ENCODE measurements at regions not wholly inside any gene's neighbourhood (a gene's known extent, or its start where the extent isn't known, plus 50 kb on each side); places are given as distances from the start of the nearest gene placed in this dataset.
"Not testable (repeated sequence)": the region's sequence is repeated elsewhere in the genome, so short reads cannot be mapped to it uniquely, and the experiment has no call there.

DNA sequence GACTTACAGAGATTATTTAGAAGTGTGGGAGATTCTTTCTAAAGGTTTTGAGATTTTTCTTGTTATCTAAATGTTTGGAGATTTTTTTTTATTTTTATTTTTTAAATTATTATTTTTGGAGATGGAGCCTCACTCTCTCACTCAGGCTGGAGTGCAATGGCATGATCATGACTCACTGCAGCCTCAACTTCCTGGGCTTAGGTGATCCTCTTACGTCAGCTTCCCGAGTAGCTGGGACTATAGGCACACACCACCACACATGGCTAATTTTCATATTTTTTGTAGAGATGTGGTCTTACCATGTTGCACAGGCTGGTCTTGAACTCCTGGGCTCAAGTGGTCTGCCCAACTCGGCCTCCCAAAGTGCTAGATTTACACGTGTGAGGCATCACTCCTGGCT is 694.5 kb downstream of the TLE1 start:
- ATAC-seq (no peak), DNase-seq (ENCODE audit: low spot score in 2 of 2) (no peak)
- Mint-ChIP-seq H3K27ac (no peak overlapping the region), H3K4me3 (no peak overlapping the region), H3K4me1 (no peaks in the 10 kb centered on the region), H3K36me3 (no peaks in the 10 kb centered on the region), H3K9me3 (peaks cover 6% of the 10 kb centered on the region)

DNA sequence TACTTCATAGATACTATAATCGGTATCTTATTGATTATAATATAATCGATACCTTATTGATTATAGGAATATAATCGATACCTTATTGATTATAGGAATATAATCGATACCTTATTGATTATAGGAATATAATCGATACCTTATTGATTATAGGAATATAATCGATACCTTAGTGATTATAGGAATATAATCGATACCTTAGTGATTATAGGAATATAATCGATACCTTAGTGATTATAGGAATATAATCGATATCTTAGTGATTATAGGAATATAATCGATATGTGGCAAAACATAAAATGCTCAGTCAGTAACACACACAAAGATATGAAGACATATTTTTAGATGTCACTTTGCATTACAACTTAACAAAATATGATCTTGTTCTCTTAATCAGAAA is 703.8 kb downstream of the TLE1 start:
- H3K27ac Mint-ChIP-seq; DNase-seq (ENCODE audit: low spot score in 2 of 2); H3K4me3 Mint-ChIP-seq; H3K4me1 Mint-ChIP-seq; H3K36me3 Mint-ChIP-seq; ATAC-seq: not testable (repeated sequence)
- H3K9me3 Mint-ChIP-seq, result peaks cover 16% of the 10 kb centered on the region

DNA sequence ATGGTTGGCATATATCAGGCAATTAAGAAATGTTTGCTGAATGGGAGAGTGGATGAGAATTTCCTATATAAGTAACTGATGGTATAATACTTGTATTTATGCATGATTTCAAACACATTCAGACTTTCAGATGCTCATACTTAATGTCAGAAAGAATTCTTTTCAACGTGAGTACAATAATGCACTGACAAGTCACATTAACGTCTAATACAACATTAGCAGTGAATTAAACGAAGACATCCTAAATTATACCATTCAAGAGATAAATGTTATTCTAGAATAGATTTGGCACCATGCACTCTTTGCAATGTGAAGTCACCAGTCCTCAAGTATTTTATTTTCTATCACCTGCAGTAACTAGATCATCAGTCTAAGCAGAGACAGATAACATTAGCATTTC is 712.9 kb downstream of the TLE1 start:
- peaks cover 35% of the 10 kb centered on the region for H3K9me3 Mint-ChIP-seq
- no peaks in the 10 kb centered on the region for H3K4me1 Mint-ChIP-seq
- DNase-seq (ENCODE audit: low spot score in 2 of 2) (no peak), ATAC-seq (no peak)
- H3K27ac Mint-ChIP-seq, result no peak overlapping the region
- H3K4me3 Mint-ChIP-seq, result no peak overlapping the region
- no peaks in the 10 kb centered on the region for H3K36me3 Mint-ChIP-seq

DNA sequence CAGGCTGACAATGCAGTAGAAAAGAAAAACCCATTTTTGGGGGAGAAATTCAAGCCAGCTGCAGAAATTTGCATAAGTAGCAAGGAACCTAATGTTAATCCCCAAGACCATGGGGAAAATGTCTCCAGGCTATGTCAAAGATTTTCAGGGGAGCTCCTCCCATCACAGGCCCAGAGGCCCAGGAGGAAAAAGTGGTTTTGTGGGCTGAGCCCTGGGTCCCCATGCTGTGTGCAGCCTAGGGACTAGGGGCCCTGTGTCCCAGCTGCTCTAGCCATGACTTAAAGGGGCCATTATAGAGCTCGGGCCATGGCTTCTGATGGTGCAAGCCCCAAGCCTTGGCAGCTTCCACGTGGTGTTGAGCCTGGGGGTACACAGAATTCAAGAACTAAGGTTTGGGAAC is 719.0 kb downstream of the TLE1 start:
- H3K9me3 Mint-ChIP-seq, result peaks cover 22% of the 10 kb centered on the region
- not testable (repeated sequence) for DNase-seq (ENCODE audit: low spot score in 2 of 2); ATAC-seq; H3K36me3 Mint-ChIP-seq; H3K4me1 Mint-ChIP-seq; H3K27ac Mint-ChIP-seq; H3K4me3 Mint-ChIP-seq

DNA sequence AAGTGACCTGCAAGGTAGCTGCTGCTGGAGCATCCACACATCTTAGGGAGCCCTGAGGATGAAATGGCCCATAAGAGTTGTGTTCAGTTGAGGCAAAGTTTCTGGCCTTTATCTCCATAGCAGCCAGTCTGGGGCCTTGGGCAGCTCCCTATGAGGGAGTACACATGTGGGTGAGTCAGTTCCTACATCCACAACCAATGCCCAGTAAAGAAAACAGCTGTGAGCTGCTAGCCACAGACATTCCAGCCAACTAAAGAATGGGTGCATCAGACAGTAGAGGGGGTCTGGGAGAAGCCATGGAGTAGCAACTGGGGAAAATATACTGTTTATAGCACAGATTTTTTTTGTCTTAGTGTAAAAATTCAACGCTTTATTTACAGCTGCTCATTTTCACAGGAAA is 720.7 kb downstream of the TLE1 start:
- H3K36me3 Mint-ChIP-seq, result no peaks in the 10 kb centered on the region
- ATAC-seq, result no peak
- H3K9me3 Mint-ChIP-seq, result peaks cover 16% of the 10 kb centered on the region
- DNase-seq (ENCODE audit: low spot score in 2 of 2), result no peak
- H3K4me1 Mint-ChIP-seq, result no peaks in the 10 kb centered on the region
- no peak overlapping the region for H3K4me3 Mint-ChIP-seq
- no peak overlapping the region for H3K27ac Mint-ChIP-seq

DNA sequence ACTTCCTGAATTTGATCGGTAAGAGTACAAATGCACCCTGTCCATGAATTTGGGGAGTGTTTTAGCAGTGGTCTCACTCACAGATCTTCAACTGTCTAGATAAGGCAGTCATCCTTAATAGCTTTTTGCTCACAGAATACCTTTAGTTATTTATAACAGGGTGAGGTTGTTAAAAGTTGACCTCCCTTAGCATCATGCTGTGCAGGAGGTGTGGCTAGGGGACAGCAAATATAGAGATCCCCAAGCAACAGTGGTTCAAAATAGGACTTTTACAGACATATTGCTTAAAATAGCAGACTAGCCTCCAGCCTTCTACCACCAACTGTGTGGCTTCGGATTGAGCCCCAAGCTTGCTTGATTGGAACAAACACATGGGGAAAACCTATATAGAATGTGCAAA is 724.4 kb downstream of the TLE1 start:
- ATAC-seq, result no peak
- Mint-ChIP-seq H3K4me1 (no peaks in the 10 kb centered on the region), H3K36me3 (no peaks in the 10 kb centered on the region), H3K9me3 (peaks cover 15% of the 10 kb centered on the region), H3K4me3 (no peak overlapping the region), H3K27ac (no peak overlapping the region)
- no peak for DNase-seq (ENCODE audit: low spot score in 2 of 2)

DNA sequence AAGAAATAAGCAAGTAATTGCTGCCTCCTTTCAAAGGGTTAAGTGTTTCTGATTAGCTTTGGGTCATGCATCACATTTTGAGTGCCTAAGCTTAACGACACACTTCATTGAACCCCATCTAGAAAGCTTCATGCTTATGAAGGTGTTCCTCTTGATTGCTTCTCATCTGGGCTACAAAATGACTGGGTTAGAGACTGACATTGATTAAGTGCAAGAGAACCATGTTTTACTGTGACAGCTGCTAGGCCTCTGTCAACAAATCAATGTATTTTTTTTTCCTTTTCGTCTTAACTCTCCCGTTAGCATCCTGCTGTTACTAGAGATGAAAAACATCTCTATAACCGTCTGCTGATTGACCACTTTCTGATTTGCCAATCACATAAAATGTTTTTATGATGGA is 725.0 kb downstream of the TLE1 start:
- no peak for ATAC-seq
- Mint-ChIP-seq H3K4me1 (no peaks in the 10 kb centered on the region), H3K27ac (no peak overlapping the region), H3K4me3 (no peak overlapping the region), H3K36me3 (no peaks in the 10 kb centered on the region), H3K9me3 (peaks cover 15% of the 10 kb centered on the region)
- DNase-seq (ENCODE audit: low spot score in 2 of 2), result no peak

DNA sequence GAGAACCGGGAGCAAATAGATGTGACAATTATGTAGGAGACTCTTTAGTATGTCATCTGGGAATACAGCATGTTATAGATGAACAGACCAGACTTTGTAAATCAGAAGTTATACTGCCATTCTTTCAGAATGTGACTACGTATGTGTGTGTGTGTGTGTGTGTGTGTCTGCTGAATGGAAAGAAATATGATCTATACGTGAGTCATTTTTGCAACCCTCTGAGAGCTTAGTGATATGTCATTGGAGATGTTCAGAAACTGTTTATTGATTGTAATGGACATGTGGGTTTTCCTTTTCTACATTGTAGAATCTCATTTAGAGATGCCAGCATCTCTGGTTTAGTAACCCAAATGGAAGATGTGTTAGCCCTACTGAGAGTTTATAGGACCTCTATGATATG is 731.5 kb downstream of the TLE1 start:
- Mint-ChIP-seq H3K27ac (no peak overlapping the region), H3K4me1 (no peaks in the 10 kb centered on the region), H3K36me3 (no peaks in the 10 kb centered on the region), H3K9me3 (peaks cover 13% of the 10 kb centered on the region), H3K4me3 (no peak overlapping the region)
- DNase-seq (ENCODE audit: low spot score in 2 of 2) (no peak), ATAC-seq (no peak)

DNA sequence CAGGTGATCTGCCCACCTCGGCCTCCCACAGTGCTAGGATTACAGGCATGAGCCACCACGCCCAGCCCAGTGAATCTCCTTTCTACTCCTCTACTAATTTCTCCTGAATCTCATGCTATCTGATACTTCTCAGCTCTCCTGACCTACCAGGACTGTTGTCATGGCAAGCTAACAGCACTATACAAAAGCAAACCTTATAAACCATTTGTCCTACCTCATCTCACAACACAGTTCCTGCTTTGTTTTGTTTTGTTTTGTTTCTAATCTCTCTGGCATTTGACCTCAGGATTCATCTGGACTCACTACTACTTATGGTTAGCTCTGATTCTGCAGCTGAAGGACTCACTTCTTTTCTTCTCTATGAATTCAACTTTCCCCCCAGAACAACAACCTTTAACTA is 734.8 kb downstream of the TLE1 start:
- H3K27ac Mint-ChIP-seq, result no peak overlapping the region
- DNase-seq (ENCODE audit: low spot score in 2 of 2), result no peak
- peaks cover 9% of the 10 kb centered on the region for H3K9me3 Mint-ChIP-seq
- H3K36me3 Mint-ChIP-seq, result no peaks in the 10 kb centered on the region
- H3K4me1 Mint-ChIP-seq, result no peaks in the 10 kb centered on the region
- ATAC-seq, result no peak
- H3K4me3 Mint-ChIP-seq, result no peak overlapping the region

DNA sequence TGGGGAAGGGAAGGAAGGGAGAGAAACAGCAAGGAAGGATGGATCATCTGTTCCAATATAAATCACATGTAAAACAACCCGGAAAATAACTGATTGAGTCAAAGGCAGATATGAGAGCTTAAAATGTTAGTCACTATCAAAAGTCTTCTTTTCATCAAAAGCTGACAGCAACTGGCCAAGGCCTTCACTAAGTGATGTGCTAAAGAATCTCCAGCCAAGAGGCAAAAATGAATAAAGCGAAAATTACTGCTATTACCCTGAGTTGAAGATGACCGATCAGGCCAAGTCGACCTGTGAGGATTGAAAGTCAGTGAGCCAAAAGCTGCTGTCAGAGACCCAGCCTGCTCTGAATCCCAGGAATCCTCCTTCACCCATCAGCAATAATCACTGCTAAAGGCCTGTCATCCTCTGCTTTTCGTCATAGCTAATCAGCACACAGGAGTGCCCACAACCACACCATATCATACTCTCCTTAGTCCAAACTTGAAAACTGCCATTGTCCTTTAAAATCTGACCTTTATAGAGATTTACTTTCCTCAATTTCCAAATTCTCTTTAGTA is 736.9 kb downstream of the TLE1 start:
- Mint-ChIP-seq H3K27ac (no peak overlapping the region), H3K9me3 (peaks cover 7% of the 10 kb centered on the region)

DNA sequence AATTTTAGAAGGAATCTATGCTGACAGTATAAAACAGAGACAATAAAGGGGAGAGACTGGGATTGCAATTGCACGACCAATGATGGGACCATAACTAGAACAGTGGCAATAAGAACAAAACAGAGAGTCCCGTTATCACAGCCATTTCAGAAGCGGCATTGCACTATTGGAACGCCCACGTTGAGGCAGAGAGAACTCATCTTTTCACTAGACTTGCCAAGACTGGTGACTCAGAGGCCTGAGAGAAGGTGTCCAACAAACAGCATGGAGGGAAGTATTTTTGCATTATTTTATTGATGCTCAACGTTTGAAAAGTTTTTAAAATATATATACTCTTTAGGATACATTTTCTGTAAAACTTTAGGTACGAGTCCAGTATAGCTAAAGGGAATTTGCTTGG is 737.7 kb downstream of the TLE1 start:
- Mint-ChIP-seq H3K36me3 (no peaks in the 10 kb centered on the region), H3K4me3 (no peak overlapping the region), H3K4me1 (no peaks in the 10 kb centered on the region), H3K27ac (no peak overlapping the region), H3K9me3 (peaks cover 7% of the 10 kb centered on the region)
- ATAC-seq (no peak), DNase-seq (ENCODE audit: low spot score in 2 of 2) (no peak)

More for the DNA sequence above, 736.9 kb downstream of the TLE1 start:
- no peak overlapping the region for H3K4me3 Mint-ChIP-seq
- no peaks in the 10 kb centered on the region for H3K36me3 Mint-ChIP-seq
- no peak for DNase-seq (ENCODE audit: low spot score in 2 of 2)
- no peaks in the 10 kb centered on the region for H3K4me1 Mint-ChIP-seq
- no peak for ATAC-seq

DNA sequence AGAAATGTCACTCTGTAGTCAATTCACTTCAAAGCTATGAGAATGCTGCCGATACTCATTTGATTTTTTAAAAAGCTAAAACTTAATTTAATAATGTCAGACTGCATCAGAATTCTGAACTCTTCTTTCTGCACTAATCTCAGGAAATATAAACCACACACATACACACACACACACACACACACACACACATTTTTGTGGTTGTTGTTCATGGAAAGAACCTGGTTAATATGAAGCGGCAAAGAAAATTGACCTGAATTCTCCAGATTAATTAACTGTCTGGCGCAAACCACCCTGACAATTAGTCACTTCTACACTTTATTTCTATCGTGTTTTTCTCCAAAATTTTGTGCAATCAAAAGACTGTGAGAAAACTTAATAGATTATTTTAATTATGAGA is 740.5 kb downstream of the TLE1 start:
- H3K9me3 Mint-ChIP-seq, result no peaks in the 10 kb centered on the region
- no peak for ATAC-seq
- no peaks in the 10 kb centered on the region for H3K4me1 Mint-ChIP-seq
- H3K4me3 Mint-ChIP-seq, result no peak overlapping the region
- H3K27ac Mint-ChIP-seq, result no peak overlapping the region
- DNase-seq (ENCODE audit: low spot score in 2 of 2), result no peak
- no peaks in the 10 kb centered on the region for H3K36me3 Mint-ChIP-seq

DNA sequence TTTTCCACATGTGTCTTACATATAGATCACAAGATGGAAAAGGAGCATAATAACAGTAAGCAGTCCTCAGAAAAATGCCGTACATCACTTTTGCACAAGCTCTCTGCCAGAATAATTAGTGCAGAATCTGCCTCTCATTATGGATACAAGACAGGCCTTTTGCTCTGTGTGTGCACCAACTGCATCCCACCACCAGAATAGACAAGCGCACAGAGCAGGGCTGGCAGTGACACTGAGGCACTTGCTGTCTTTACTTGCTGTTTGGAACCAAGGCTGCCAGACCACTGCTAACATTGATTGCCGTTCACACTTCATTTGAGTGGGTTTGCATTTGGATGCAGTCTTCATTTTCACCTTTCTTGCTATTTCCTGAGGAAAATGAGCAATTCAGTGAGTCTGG is 741.3 kb downstream of the TLE1 start:
- no peak for ATAC-seq
- H3K27ac Mint-ChIP-seq, result no peak overlapping the region
- no peaks in the 10 kb centered on the region for H3K9me3 Mint-ChIP-seq

DNA sequence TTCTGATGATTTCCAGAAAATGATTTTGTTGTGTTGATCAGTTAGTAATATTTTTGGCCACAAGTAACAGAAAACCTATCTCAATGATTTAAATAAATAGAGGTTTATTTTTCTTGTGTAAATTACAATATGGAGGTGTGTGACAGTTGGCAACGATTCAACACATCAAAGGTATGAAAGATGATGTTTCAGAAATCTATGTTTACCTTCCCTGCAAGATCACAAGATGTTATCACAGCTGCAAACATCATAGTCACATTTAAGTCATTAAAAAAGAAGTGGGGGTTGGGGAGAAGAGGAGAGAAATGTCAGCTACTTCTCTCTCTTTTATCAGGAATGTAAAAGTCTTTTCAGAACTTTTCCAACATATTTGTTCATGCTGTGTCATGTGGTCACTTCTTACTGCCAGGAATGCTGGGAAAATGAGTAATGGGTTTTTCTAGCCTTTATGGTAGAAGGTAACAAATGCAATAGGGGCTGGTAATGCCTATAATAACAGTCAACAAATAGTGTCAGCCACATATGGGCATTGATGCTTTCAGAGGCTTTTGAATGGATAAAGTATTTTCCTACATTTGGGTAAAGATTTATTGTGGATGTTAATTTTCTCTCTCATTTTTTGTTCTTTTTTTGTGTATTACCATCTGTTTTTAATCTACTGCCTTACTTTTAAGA is 742.7 kb downstream of the TLE1 start:
- DNase-seq (ENCODE audit: low spot score in 2 of 2) (no peak), ATAC-seq (no peak)
- Mint-ChIP-seq H3K9me3 (peaks cover 3% of the 10 kb centered on the region), H3K4me1 (no peaks in the 10 kb centered on the region), H3K27ac (no peak overlapping the region), H3K4me3 (no peak overlapping the region), H3K36me3 (no peaks in the 10 kb centered on the region)

More for the DNA sequence above, 741.3 kb downstream of the TLE1 start:
- Mint-ChIP-seq H3K4me3 (no peak overlapping the region), H3K4me1 (no peaks in the 10 kb centered on the region), H3K36me3 (no peaks in the 10 kb centered on the region)
- DNase-seq (ENCODE audit: low spot score in 2 of 2), result no peak

DNA sequence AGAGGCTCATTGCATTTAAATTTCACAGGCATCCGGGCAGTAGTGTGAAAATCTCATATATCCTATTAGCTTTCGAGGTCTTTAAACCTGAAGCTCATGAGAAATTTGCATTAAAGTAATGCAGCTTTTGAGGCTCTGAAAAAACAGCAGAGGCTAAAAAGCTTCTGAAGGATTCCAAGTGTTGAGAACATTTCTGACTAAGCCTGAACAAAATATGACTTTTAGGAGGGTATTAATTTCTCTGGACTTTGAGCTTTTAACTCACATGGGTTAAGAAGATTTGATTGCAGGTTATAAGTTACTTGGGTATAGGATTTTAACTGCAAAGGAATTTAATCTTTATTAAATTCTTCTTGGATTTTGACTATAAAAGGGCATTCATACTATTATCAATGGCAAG is 743.9 kb downstream of the TLE1 start:
- Mint-ChIP-seq H3K9me3 (peaks cover 5% of the 10 kb centered on the region), H3K36me3 (no peaks in the 10 kb centered on the region)

DNA sequence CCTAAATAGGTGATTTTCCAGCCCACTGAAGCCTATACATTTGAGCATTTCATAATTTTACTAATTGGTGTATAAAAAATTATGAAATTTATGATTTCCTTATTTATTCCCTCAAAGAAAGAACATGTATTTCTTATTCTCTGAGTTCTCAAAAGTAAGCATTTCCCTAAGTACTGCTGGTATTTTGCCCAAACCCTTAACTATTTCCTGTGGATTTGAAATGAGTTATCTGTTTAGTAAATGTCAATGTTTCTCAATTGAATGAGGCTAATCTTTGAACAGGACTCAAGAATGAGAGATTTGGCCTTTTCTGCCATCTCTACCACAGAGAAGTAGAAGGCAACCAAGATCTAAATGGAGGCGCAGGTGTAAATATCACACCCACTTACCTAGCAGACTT is 751.7 kb downstream of the TLE1 start:
- DNase-seq (ENCODE audit: low spot score in 2 of 2) (no peak), ATAC-seq (no peak)
- Mint-ChIP-seq H3K4me3 (no peak overlapping the region), H3K36me3 (no peaks in the 10 kb centered on the region), H3K9me3 (peaks cover 16% of the 10 kb centered on the region), H3K27ac (no peak overlapping the region), H3K4me1 (no peaks in the 10 kb centered on the region)

More for the DNA sequence above, 743.9 kb downstream of the TLE1 start:
- no peaks in the 10 kb centered on the region for H3K4me1 Mint-ChIP-seq
- no peak overlapping the region for H3K27ac Mint-ChIP-seq
- H3K4me3 Mint-ChIP-seq, result no peak overlapping the region
- DNase-seq (ENCODE audit: low spot score in 2 of 2) (no peak), ATAC-seq (no peak)

All from stimulated activated effector memory CD8-positive, alpha-beta T cell treated with anti-CD3 and anti-CD28 coated beads, Interleukin-12 subunit alpha, Interleukin-12 subunit beta, amount 100 ng/mL, for 72 hours (primary cell).